Posterior cingulate gyrus (tissue), 11 donors: ENCODE measurements at regions not wholly inside any gene's neighbourhood (a gene's known extent, or its start where the extent isn't known, plus 50 kb on each side); places are given as distances from the start of the nearest gene placed in this dataset.
A peak's percentile ranks its signal among the peaks of the same experiment; 100 is the strongest.

Experiments
- DNase-seq, 10 donors: peaks; one replicate each; pipeline versions ENCODE4 v3.0.0 to v3.0.0-alpha.2; 2020 to 2021; ENCODE audit warnings: mixed read lengths in 3 of 10
- intact Hi-C: fragments of 100-400 bp; cut with DNase I; formaldehyde crosslinking; loops from one replicate; pipeline ENCODE4 v1.15.1; 2023

GRCh38 chr1:79599257-79599656, 592.7 kb upstream of the ADGRL4 start:
- DNase-seq, result no peak
- intact Hi-C loops, result no loop called here

GRCh38 chr1:79595931-79596330, 589.4 kb upstream of the ADGRL4 start:
- DNase-seq, result no peak
- intact Hi-C loops, result no loop called here

GRCh38 chr1:79594121-79594698, 587.7 kb upstream of the ADGRL4 start:
- no peak for DNase-seq
- intact Hi-C loops, result no loop called here

- DNase-seq, result no peak
- intact Hi-C loops, result no loop called here
Measured at GRCh38 chr1:79592707-79593106, 586.2 kb upstream of the ADGRL4 start.

- DNase-seq, result no peak
- intact Hi-C loops, result no loop called here
Measured at GRCh38 chr1:79588719-79589118, 582.2 kb upstream of the ADGRL4 start.

- intact Hi-C loops, result no loop called here
- no peak for DNase-seq
Measured at GRCh38 chr1:79587229-79587628, 580.7 kb upstream of the ADGRL4 start.

GRCh38 chr1:79585801-79586200, 579.3 kb upstream of the ADGRL4 start:
- intact Hi-C loops, result no loop called here
- no peak for DNase-seq

GRCh38 chr1:79575424-79575823, 568.9 kb upstream of the ADGRL4 start:
- no peak for DNase-seq
- intact Hi-C loops, result no loop called here

- no peak for DNase-seq
- intact Hi-C loops, result no loop called here
Measured at GRCh38 chr1:79568411-79568810, 561.9 kb upstream of the ADGRL4 start.

- intact Hi-C loops, result no loop called here
- DNase-seq, result peak in 2 of 10 donors; percentile 56 to 67
Measured at GRCh38 chr1:79561521-79561978, 555.0 kb upstream of the ADGRL4 start.

- intact Hi-C loops, result no loop called here
- DNase-seq, result no peak
Measured at GRCh38 chr1:79556189-79556588, 549.7 kb upstream of the ADGRL4 start.

- intact Hi-C loops, result no loop called here
- no peak for DNase-seq
Measured at GRCh38 chr1:79554688-79555087, 548.2 kb upstream of the ADGRL4 start.

GRCh38 chr1:79551321-79551720, 544.8 kb upstream of the ADGRL4 start:
- DNase-seq, result no peak

GRCh38 chr1:79550402-79550801, 543.9 kb upstream of the ADGRL4 start:
- intact Hi-C loops, result no loop called here
- DNase-seq, result no peak

More at GRCh38 chr1:79551321-79551720, 544.8 kb upstream of the ADGRL4 start:
- intact Hi-C loops, result no loop called here

GRCh38 chr1:79549201-79549600, 542.7 kb upstream of the ADGRL4 start:
- intact Hi-C loops, result no loop called here
- no peak for DNase-seq

GRCh38 chr1:79547514-79547913, 541.0 kb upstream of the ADGRL4 start:
- intact Hi-C loops, result no loop called here
- DNase-seq, result no peak

- DNase-seq, result no peak
- intact Hi-C loops, result no loop called here
Measured at GRCh38 chr1:79543394-79543793, 536.9 kb upstream of the ADGRL4 start.

- DNase-seq, result no peak
- intact Hi-C loops, result no loop called here
Measured at GRCh38 chr1:79539001-79539400, 532.5 kb upstream of the ADGRL4 start.

GRCh38 chr1:79532555-79532954, 526.0 kb upstream of the ADGRL4 start:
- DNase-seq, result no peak
- intact Hi-C loops, result no loop called here

GRCh38 chr1:79531790-79532189, 525.3 kb upstream of the ADGRL4 start:
- intact Hi-C loops, result no loop called here
- DNase-seq, result no peak

GRCh38 chr1:79530476-79530875, 523.9 kb upstream of the ADGRL4 start:
- no peak for DNase-seq
- intact Hi-C loops, result no loop called here

- no peak for DNase-seq
- intact Hi-C loops, result no loop called here
Measured at GRCh38 chr1:79530055-79530454, 523.5 kb upstream of the ADGRL4 start.

GRCh38 chr1:79524126-79524525, 517.6 kb upstream of the ADGRL4 start:
- DNase-seq, result no peak
- intact Hi-C loops, result no loop called here
